Loucy (cell line): ENCODE measurements at regions not wholly inside any gene's neighbourhood (a gene's known extent, or its start where the extent isn't known, plus 50 kb on each side); places are given as distances from the start of the nearest gene placed in this dataset.

ENCODE experiments used
- CTCF ChIP-seq: fragments of 200-600 bp; sonication (generic); conservative IDR thresholded peaks from 2 replicates; pipeline ENCODE4 v1.5.1; 2014; ENCODE audit warnings: mild to moderate bottlenecking, antibody characterized with exemption, low read length
- EZH2phosphoT487 ChIP-seq: fragments of 200-600 bp; IDR thresholded peaks from 2 replicates; pipeline ENCODE4 v1.6.1; 2018; ENCODE audit warnings: antibody characterized with exemption, mild to moderate bottlenecking, moderate library complexity, borderline replicate concordance

GRCh38 chr5:61966997-61967396, 339.0 kb upstream of the KIF2A start:
- TF ChIP-seq CTCF (no peak), EZH2phosphoT487 (no peak)
